ENCODE measurements at regions not wholly inside any gene's neighbourhood (a gene's known extent, or its start where the extent isn't known, plus 50 kb on each side); places are given as distances from the start of the nearest gene placed in this dataset.

GRCh38 chr6:133612459-133612858 is 276.5 kb upstream of the TCF21 start:
- no peak for TF ChIP-seq CTCF (IDR thresholded peaks at IDR 0.05)
- Histone ChIP-seq H2AFZ (no peak overlapping the region), H3K36me3 (ENCODE audit: control insufficient read depth, insufficient read depth, low read length) (no peaks in the 10 kb centered on the region), H3K4me2 (ENCODE audit: low read length) (no peak overlapping the region), H3K9ac (no peak overlapping the region), H3K4me1 (no peaks in the 10 kb centered on the region), H3K9me3 (ENCODE audit: control insufficient read depth, low read length) (no peaks in the 10 kb centered on the region), H3K4me3 (ENCODE audit: low read depth, low read length) (no peak overlapping the region), H3K79me2 (no peaks in the 10 kb centered on the region), H3K27ac (no peak overlapping the region), H3K27me3 (ENCODE audit: control insufficient read depth, insufficient read depth, low read length) (no peaks in the 10 kb centered on the region)

- no peak overlapping the region for H3K4me2 ChIP-seq (ENCODE audit: low read length)
- H3K27ac ChIP-seq = no peak overlapping the region
- no peaks in the 10 kb centered on the region for H3K27me3 ChIP-seq (ENCODE audit: control insufficient read depth, insufficient read depth, low read length)
- no peaks in the 10 kb centered on the region for H3K79me2 ChIP-seq
- no peaks in the 10 kb centered on the region for H3K4me1 ChIP-seq
- H2AFZ ChIP-seq = no peak overlapping the region
- TF ChIP-seq CTCF (IDR thresholded peaks at IDR 0.05) = no peak
- no peaks in the 10 kb centered on the region for H3K9me3 ChIP-seq (ENCODE audit: control insufficient read depth, low read length)
- H3K4me3 ChIP-seq (ENCODE audit: low read depth, low read length) = no peak overlapping the region
- no peak overlapping the region for H3K9ac ChIP-seq
- H3K36me3 ChIP-seq (ENCODE audit: control insufficient read depth, insufficient read depth, low read length) = no peaks in the 10 kb centered on the region
Measured at GRCh38 chr6:133613211-133613610, 275.7 kb upstream of the TCF21 start.

GRCh38 chr6:133621751-133622150 is 267.2 kb upstream of the TCF21 start:
- Histone ChIP-seq H3K79me2 (no peaks in the 10 kb centered on the region), H2AFZ (no peak overlapping the region), H3K4me2 (ENCODE audit: low read length) (no peak overlapping the region), H3K4me1 (no peaks in the 10 kb centered on the region), H3K36me3 (ENCODE audit: control insufficient read depth, insufficient read depth, low read length) (no peaks in the 10 kb centered on the region), H3K4me3 (ENCODE audit: low read depth, low read length) (no peak overlapping the region), H3K27me3 (ENCODE audit: control insufficient read depth, insufficient read depth, low read length) (no peaks in the 10 kb centered on the region), H3K9me3 (ENCODE audit: control insufficient read depth, low read length) (no peaks in the 10 kb centered on the region), H3K9ac (no peak overlapping the region), H3K27ac (no peak overlapping the region)
- no peak for TF ChIP-seq CTCF (IDR thresholded peaks at IDR 0.05)

- Histone ChIP-seq H3K27ac (no peak overlapping the region), H3K9me3 (ENCODE audit: control insufficient read depth, low read length) (no peaks in the 10 kb centered on the region), H3K4me1 (no peaks in the 10 kb centered on the region), H3K36me3 (ENCODE audit: control insufficient read depth, insufficient read depth, low read length) (no peaks in the 10 kb centered on the region), H3K4me2 (ENCODE audit: low read length) (no peak overlapping the region), H3K79me2 (no peaks in the 10 kb centered on the region), H3K9ac (no peak overlapping the region), H3K27me3 (ENCODE audit: control insufficient read depth, insufficient read depth, low read length) (no peaks in the 10 kb centered on the region), H3K4me3 (ENCODE audit: low read depth, low read length) (no peak overlapping the region), H2AFZ (no peak overlapping the region)
- TF ChIP-seq CTCF (IDR thresholded peaks at IDR 0.05) = no peak
Measured at GRCh38 chr6:133623065-133623464, 265.8 kb upstream of the TCF21 start.

GRCh38 chr6:133623621-133624020 is 265.3 kb upstream of the TCF21 start:
- H3K36me3 ChIP-seq (ENCODE audit: control insufficient read depth, insufficient read depth, low read length) = no peaks in the 10 kb centered on the region
- H2AFZ ChIP-seq = no peak overlapping the region
- TF ChIP-seq CTCF (IDR thresholded peaks at IDR 0.05) = no peak
- H3K9ac ChIP-seq = no peak overlapping the region
- H3K9me3 ChIP-seq (ENCODE audit: control insufficient read depth, low read length) = no peaks in the 10 kb centered on the region
- no peaks in the 10 kb centered on the region for H3K79me2 ChIP-seq
- no peak overlapping the region for H3K27ac ChIP-seq
- H3K4me3 ChIP-seq (ENCODE audit: low read depth, low read length) = no peak overlapping the region
- H3K4me1 ChIP-seq = no peaks in the 10 kb centered on the region
- no peak overlapping the region for H3K4me2 ChIP-seq (ENCODE audit: low read length)
- no peaks in the 10 kb centered on the region for H3K27me3 ChIP-seq (ENCODE audit: control insufficient read depth, insufficient read depth, low read length)
